RWPE1 (cell line): ENCODE measurements at regions not wholly inside any gene's neighbourhood (a gene's known extent, or its start where the extent isn't known, plus 50 kb on each side); places are given as distances from the start of the nearest gene placed in this dataset.

Experiments used
- CTCF ChIA-PET: fragments of 350-600 bp; sonication (Branson Sonifier 250); formaldehyde crosslinking; extraction: SDS; loops from one replicate; lab custom pipeline; 2021; lab: Yijun Ruan, JAX
- POLR2A ChIA-PET: fragments of 400-600 bp; formaldehyde crosslinking; extraction: SDS; loops from one replicate; lab custom pipeline; 2020; ENCODE audit warnings: antibody characterized with exemption; ENCODE audit not compliant: low non-redundant PET; lab: Yijun Ruan, JAX
- DNase-seq: peaks from one replicate; pipeline ENCODE4 v3.0.0; 2012; ENCODE audit warnings: low spot score
- H3K27ac ChIP-seq: fragments of 450-650 bp; 2 replicates; pipeline ENCODE4 v1.5.1; 2017
- CTCF ChIP-seq: fragments of 450-650 bp; conservative IDR thresholded peaks from 2 replicates; pipeline ENCODE4 v1.5.1; 2017; ENCODE audit warnings: low read depth, mild to moderate bottlenecking

DNA sequence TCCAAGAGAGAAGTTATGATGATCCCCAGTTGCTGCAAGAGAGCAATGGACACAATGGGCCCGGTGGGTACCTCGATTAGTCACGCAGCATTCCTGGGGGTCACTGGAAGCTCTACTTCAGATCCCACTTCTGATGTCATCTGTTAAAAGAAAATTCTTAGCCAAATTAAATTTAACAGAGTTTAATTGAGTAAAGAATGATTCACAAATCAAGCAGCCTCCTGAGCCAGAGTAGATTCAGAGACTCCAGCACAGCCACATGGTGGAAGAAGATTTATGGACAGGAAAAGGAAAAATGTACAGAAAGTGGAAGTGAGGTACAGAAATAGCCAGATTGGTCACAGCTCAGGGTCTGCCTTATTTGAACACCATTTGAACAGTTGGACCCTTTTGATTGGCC, 107.5 kb downstream of the SPTSSA start:
- ChIA-PET CTCF (no interaction called here), POLR2A (no interaction called here)
- H3K27ac ChIP-seq, result no peak overlapping the region
- TF ChIP-seq CTCF, result no peak
- no peak for DNase-seq

GRCh38 chr14:34350903-34351302, 111.1 kb downstream of the SPTSSA start:
- H3K27ac ChIP-seq, result no peak overlapping the region
- POLR2A ChIA-PET, result no interaction called here
- CTCF ChIA-PET, result no interaction called here
- no peak for DNase-seq
- TF ChIP-seq CTCF, result no peak

DNA sequence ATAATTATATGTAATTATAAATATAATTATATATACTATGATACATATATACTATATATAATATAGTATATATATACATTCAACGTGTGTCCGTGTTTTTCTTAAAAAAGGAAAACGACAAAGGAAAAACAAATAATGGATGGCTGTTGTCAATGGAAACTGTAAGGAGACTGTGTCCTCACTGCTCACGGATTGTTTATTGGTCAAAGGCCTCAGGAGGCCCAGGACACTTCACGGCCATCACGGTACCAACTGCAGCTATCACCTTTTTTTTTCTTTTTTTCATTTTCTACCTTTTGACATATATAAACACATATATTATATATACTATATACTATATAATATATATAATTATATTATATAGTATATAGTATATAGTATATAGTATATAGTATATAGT, 113.4 kb downstream of the SPTSSA start:
- CTCF ChIA-PET, result no interaction called here
- no peak for DNase-seq
- POLR2A ChIA-PET, result no interaction called here

GRCh38 chr14:34347683-34348082, 114.4 kb downstream of the SPTSSA start:
- no peak for TF ChIP-seq CTCF
- POLR2A ChIA-PET, result no interaction called here
- no peak overlapping the region for H3K27ac ChIP-seq
- no peak for DNase-seq
- CTCF ChIA-PET, result no interaction called here

More for the DNA sequence above, 113.4 kb downstream of the SPTSSA start:
- TF ChIP-seq CTCF, result no peak
- H3K27ac ChIP-seq, result no peak overlapping the region

- DNase-seq, result no peak
- CTCF ChIA-PET, result interaction anchor here (1.0 kb wide), 1 partner anchor 151 kb away, joined by 3 read pairs; no protein-coding TSS in a partner anchor
- H3K27ac ChIP-seq, result no peak overlapping the region
- POLR2A ChIA-PET, result no interaction called here
- no peak for TF ChIP-seq CTCF
Measured at GRCh38 chr14:34345718-34346465, 116.1 kb downstream of the SPTSSA start.

DNA sequence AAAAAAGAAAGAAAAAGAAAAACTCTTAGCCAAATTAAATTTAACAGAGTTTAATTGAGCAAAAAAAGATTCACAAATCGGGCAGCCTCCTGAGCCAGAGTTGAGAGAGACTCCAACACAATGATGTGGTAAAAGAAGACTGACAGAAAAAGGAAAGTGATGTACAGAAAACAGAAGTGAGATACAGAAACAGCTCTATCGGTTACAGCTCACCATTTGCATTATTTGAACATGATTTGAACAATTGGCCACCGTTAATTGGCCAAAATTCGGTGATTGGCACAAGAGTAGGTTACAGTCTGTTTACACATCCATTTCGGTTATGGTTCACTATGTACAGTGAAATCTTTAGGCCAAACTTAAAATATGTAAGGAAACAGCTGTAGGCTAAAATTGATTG, 117.7 kb downstream of the SPTSSA start:
- no peak overlapping the region for H3K27ac ChIP-seq
- DNase-seq, result no peak
- no peak for TF ChIP-seq CTCF
- POLR2A ChIA-PET, result no interaction called here
- CTCF ChIA-PET, result interaction anchor here (1.5 kb wide), 1 partner anchor 13 kb away, joined by 7 read pairs; no protein-coding TSS in a partner anchor
